ENCODE measurements at regions not wholly inside any gene's neighbourhood (a gene's known extent, or its start where the extent isn't known, plus 50 kb on each side); places are given as distances from the start of the nearest gene placed in this dataset.

GRCh38 chr9:79812099-79812498, 240.3 kb downstream of the TLE4 start:
- Mint-ChIP-seq H3K4me3 (peak overlapping the region; percentile 75 to 89 (median 84)), H3K27ac (peak overlapping the region in 6 of 8 donors; percentile 22 to 88 (median 68)), H3K36me3 (no peaks in the 10 kb centered on the region), H3K4me1 (peaks cover 27 to 42% (median 41%) of the 10 kb centered on the region in 3 donors), H3K9me3 (no peaks in the 10 kb centered on the region), H3K27me3 (no peaks in the 10 kb centered on the region)
- DNase-seq, result no peak
- H3K4me3 ChIP-seq (ENCODE audit: low read length), result peak overlapping the region; percentile 7
- H3K27ac ChIP-seq (ENCODE audit: low read depth, low read length), result no peak overlapping the region
- ChIA-PET CTCF (no interaction called here), POLR2A (no interaction called here)
- H3K9me3 ChIP-seq (ENCODE audit: low read length), result no peaks in the 10 kb centered on the region
- peaks cover 6% of the 10 kb centered on the region for H3K4me1 ChIP-seq (ENCODE audit: insufficient read depth, low read length)
- no peaks in the 10 kb centered on the region for H3K27me3 ChIP-seq (ENCODE audit: insufficient read depth, low read length, poor library complexity, severe bottlenecking)
- H3K36me3 ChIP-seq (ENCODE audit: insufficient read depth, low read length), result no peaks in the 10 kb centered on the region

DNA sequence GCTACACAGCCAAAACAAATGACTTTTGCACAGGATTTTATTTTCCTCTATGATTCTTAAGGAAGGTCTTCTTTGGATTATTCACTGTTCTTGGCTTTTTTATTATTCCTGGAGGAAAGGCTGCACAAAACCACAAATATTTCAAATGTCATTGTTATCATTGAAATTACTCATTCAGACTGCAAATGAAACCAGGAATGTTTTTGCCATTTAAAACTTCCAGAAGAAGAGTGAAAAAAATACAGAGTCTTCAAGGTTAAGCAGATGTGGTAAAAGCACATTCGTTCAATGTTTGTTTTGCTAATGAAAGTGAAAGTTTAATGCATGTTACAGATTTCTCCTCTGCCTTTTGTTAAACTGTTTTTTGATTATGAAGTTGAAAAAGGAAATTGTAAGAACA, 238.2 kb downstream of the TLE4 start:
- H3K4me3 Mint-ChIP-seq, result no peak overlapping the region
- no peaks in the 10 kb centered on the region for H3K9me3 Mint-ChIP-seq
- DNase-seq, result no peak
- no peaks in the 10 kb centered on the region for H3K27me3 Mint-ChIP-seq
- ChIA-PET POLR2A (no interaction called here), CTCF (no interaction called here)
- no peak overlapping the region for H3K27ac Mint-ChIP-seq
- H3K36me3 Mint-ChIP-seq, result no peaks in the 10 kb centered on the region
- Histone ChIP-seq H3K27me3 (ENCODE audit: insufficient read depth, low read length, poor library complexity, severe bottlenecking) (no peaks in the 10 kb centered on the region), H3K9me3 (ENCODE audit: low read length) (no peaks in the 10 kb centered on the region), H3K4me1 (ENCODE audit: insufficient read depth, low read length) (peaks cover 6% of the 10 kb centered on the region), H3K4me3 (ENCODE audit: low read length) (no peak overlapping the region), H3K36me3 (ENCODE audit: insufficient read depth, low read length) (no peaks in the 10 kb centered on the region), H3K27ac (ENCODE audit: low read depth, low read length) (no peak overlapping the region)
- H3K4me1 Mint-ChIP-seq, result peaks cover 23 to 42% (median 37%) of the 10 kb centered on the region in 3 donors

DNA sequence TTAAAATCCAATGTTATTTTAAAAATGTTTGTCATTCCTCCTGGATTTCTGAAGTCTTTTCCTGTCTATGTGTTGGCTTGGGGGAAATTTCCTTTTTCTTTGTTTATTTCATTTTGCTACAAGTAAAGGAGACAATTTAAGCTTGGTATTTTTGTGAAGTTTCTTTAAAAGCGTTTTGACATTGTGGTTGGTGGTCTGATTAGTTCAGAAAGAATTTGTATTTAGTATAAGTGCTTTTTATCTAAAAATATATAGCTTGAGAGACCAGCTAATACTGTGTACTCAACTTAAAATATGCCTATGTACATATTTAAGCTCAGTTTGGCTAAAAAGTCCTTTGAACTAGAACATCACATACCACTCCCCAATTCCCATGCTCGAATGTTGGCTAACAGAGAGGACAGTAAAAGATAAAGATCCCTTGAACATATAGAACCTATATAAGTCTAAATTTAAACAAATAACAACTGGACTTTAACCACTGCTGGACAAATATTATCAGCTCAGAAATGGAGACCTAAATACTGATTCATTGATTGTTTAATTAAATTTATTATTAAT, 237.6 kb downstream of the TLE4 start:
- no peaks in the 10 kb centered on the region for H3K36me3 Mint-ChIP-seq
- Histone ChIP-seq H3K9me3 (ENCODE audit: low read length) (no peaks in the 10 kb centered on the region), H3K4me1 (ENCODE audit: insufficient read depth, low read length) (peaks cover 6% of the 10 kb centered on the region), H3K27ac (ENCODE audit: low read depth, low read length) (no peak overlapping the region), H3K36me3 (ENCODE audit: insufficient read depth, low read length) (no peaks in the 10 kb centered on the region), H3K4me3 (ENCODE audit: low read length) (no peak overlapping the region), H3K27me3 (ENCODE audit: insufficient read depth, low read length, poor library complexity, severe bottlenecking) (no peaks in the 10 kb centered on the region)
- H3K9me3 Mint-ChIP-seq, result no peaks in the 10 kb centered on the region
- no peak overlapping the region for H3K4me3 Mint-ChIP-seq
- POLR2A ChIA-PET, result no interaction called here
- H3K27ac Mint-ChIP-seq, result no peak overlapping the region
- CTCF ChIA-PET, result no interaction called here
- H3K4me1 Mint-ChIP-seq, result peaks cover 23 to 42% (median 37%) of the 10 kb centered on the region in 3 donors
- H3K27me3 Mint-ChIP-seq, result no peaks in the 10 kb centered on the region
- DNase-seq, result no peak

GRCh38 chr9:79807971-79808370, 236.2 kb downstream of the TLE4 start:
- Histone ChIP-seq H3K4me1 (ENCODE audit: insufficient read depth, low read length) (peaks cover 6% of the 10 kb centered on the region), H3K27ac (ENCODE audit: low read depth, low read length) (no peak overlapping the region), H3K27me3 (ENCODE audit: insufficient read depth, low read length, poor library complexity, severe bottlenecking) (no peaks in the 10 kb centered on the region), H3K36me3 (ENCODE audit: insufficient read depth, low read length) (no peaks in the 10 kb centered on the region), H3K4me3 (ENCODE audit: low read length) (no peak overlapping the region), H3K9me3 (ENCODE audit: low read length) (no peaks in the 10 kb centered on the region)
- H3K4me3 Mint-ChIP-seq, result no peak overlapping the region
- H3K27me3 Mint-ChIP-seq, result no peaks in the 10 kb centered on the region
- no peaks in the 10 kb centered on the region for H3K9me3 Mint-ChIP-seq
- H3K36me3 Mint-ChIP-seq, result no peaks in the 10 kb centered on the region
- no peak for DNase-seq
- no peak overlapping the region for H3K27ac Mint-ChIP-seq
- ChIA-PET POLR2A (no interaction called here), CTCF (no interaction called here)
- H3K4me1 Mint-ChIP-seq, result peaks cover 15 to 32% (median 26%) of the 10 kb centered on the region in 3 donors

DNA sequence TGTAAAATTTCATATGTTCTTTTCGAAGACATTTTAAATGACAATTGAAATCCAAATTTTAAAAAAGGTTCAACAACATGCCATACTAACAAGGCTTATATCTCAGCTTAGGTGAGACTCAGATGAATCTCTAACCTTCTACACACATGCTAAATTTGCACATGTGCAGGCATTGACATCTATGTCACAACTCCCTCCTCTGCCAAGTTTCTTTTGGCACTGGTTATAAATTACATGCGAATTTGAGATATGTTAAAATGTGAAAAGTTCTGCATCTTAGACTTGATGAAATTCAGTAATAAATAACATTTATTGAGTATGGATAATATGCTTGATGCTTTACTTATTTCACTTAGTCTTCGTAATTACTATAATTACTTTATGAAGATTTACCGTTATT, 234.3 kb downstream of the TLE4 start:
- Histone ChIP-seq H3K9me3 (ENCODE audit: low read length) (no peaks in the 10 kb centered on the region), H3K27ac (ENCODE audit: low read depth, low read length) (no peak overlapping the region), H3K4me1 (ENCODE audit: insufficient read depth, low read length) (peaks cover 6% of the 10 kb centered on the region), H3K36me3 (ENCODE audit: insufficient read depth, low read length) (no peaks in the 10 kb centered on the region), H3K4me3 (ENCODE audit: low read length) (no peak overlapping the region), H3K27me3 (ENCODE audit: insufficient read depth, low read length, poor library complexity, severe bottlenecking) (no peaks in the 10 kb centered on the region)
- no peak overlapping the region for H3K4me3 Mint-ChIP-seq
- ChIA-PET CTCF (no interaction called here), POLR2A (no interaction called here)
- peaks cover 4 to 15% (median 11%) of the 10 kb centered on the region in 3 donors for H3K4me1 Mint-ChIP-seq
- no peak for DNase-seq
- H3K9me3 Mint-ChIP-seq, result no peaks in the 10 kb centered on the region
- H3K36me3 Mint-ChIP-seq, result no peaks in the 10 kb centered on the region
- H3K27me3 Mint-ChIP-seq, result no peaks in the 10 kb centered on the region
- H3K27ac Mint-ChIP-seq, result no peak overlapping the region

DNA sequence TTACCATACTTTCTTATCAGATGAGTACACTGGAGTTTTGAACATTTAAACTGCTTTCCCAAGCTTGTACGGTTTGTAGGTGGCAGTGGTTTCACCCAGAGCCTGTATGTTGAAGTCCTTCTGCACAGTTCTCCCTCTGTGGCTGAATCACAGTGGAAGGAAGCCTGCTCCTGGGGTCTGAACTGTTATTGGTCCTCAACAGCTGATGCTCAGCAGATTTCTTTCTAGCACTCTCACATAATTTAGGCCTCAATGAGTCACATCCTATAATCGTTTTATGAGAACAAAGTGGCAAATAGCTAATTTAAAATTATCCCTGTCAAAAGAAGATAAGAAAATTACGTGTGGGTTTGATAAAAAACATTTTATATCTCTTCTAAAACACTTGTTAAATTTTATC, 229.7 kb downstream of the TLE4 start:
- Mint-ChIP-seq H3K4me1 (no peaks in the 10 kb centered on the region), H3K9me3 (no peaks in the 10 kb centered on the region), H3K4me3 (no peak overlapping the region), H3K27ac (no peak overlapping the region), H3K27me3 (no peaks in the 10 kb centered on the region), H3K36me3 (no peaks in the 10 kb centered on the region)
- Histone ChIP-seq H3K4me3 (ENCODE audit: low read length) (no peak overlapping the region), H3K36me3 (ENCODE audit: insufficient read depth, low read length) (no peaks in the 10 kb centered on the region), H3K9me3 (ENCODE audit: low read length) (no peaks in the 10 kb centered on the region), H3K27me3 (ENCODE audit: insufficient read depth, low read length, poor library complexity, severe bottlenecking) (no peaks in the 10 kb centered on the region), H3K4me1 (ENCODE audit: insufficient read depth, low read length) (no peaks in the 10 kb centered on the region), H3K27ac (ENCODE audit: low read depth, low read length) (no peak overlapping the region)
- POLR2A ChIA-PET, result no interaction called here
- no peak for DNase-seq
- CTCF ChIA-PET, result no interaction called here

DNA sequence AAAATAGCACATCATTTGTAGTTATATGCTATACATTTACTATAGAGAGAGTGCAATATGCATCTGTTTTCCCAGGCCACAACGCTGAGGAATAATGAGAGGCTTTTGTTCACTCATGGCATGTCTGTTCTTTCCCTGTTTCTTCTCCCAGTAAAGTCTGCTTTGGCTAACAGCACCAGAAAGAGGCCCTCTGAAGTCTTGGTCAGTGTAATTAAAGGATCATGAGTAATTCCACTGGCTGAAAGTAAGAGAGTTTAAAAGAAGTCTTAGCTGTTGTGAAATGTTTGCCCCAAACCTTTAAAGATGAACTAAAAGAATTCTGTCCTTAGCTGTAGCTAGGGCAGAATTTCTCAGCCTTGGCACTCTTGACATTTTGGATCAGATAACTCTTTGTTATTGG, 228.8 kb downstream of the TLE4 start:
- Histone ChIP-seq H3K4me1 (ENCODE audit: insufficient read depth, low read length) (no peaks in the 10 kb centered on the region), H3K36me3 (ENCODE audit: insufficient read depth, low read length) (no peaks in the 10 kb centered on the region), H3K4me3 (ENCODE audit: low read length) (no peak overlapping the region), H3K27ac (ENCODE audit: low read depth, low read length) (no peak overlapping the region), H3K27me3 (ENCODE audit: insufficient read depth, low read length, poor library complexity, severe bottlenecking) (no peaks in the 10 kb centered on the region), H3K9me3 (ENCODE audit: low read length) (no peaks in the 10 kb centered on the region)
- ChIA-PET CTCF (no interaction called here), POLR2A (no interaction called here)
- Mint-ChIP-seq H3K27me3 (no peaks in the 10 kb centered on the region), H3K4me3 (no peak overlapping the region), H3K36me3 (no peaks in the 10 kb centered on the region), H3K9me3 (no peaks in the 10 kb centered on the region), H3K27ac (no peak overlapping the region), H3K4me1 (no peaks in the 10 kb centered on the region)
- no peak for DNase-seq

DNA sequence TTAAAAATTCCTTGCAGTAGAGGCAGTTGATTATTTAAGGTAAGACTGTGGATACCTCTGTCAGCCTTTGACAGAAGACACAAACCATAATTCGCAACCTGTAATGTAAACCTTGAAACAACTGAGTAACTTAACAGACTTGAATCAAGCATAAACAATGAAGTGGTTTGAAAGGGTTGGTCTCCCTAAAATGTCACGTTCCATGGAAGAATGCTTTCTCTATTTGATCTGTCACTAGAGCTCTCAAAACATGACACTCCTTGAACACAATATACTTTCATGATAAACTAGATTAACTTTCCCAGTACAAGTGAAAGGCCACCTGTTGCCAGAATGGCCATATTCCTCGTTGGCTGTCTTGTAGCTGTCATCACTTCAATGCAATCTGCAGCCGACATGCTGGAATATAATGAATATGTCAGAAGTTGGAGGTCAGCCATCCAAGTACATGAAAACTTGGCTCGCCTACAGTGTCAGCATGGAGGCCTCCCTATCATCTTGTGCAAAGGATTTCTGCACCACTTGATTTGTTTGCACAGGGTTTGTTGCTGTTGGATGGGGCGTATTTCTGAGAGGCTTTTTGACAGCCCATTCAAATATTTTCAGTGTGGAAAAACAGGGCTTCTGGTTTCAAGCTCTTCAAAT, 228.0 kb downstream of the TLE4 start:
- Histone ChIP-seq H3K4me1 (ENCODE audit: insufficient read depth, low read length) (no peaks in the 10 kb centered on the region), H3K9me3 (ENCODE audit: low read length) (no peaks in the 10 kb centered on the region), H3K36me3 (ENCODE audit: insufficient read depth, low read length) (no peaks in the 10 kb centered on the region), H3K27me3 (ENCODE audit: insufficient read depth, low read length, poor library complexity, severe bottlenecking) (no peaks in the 10 kb centered on the region), H3K27ac (ENCODE audit: low read depth, low read length) (no peak overlapping the region), H3K4me3 (ENCODE audit: low read length) (no peak overlapping the region)
- no peak overlapping the region for H3K4me3 Mint-ChIP-seq
- H3K27me3 Mint-ChIP-seq, result no peaks in the 10 kb centered on the region
- CTCF ChIA-PET, result no interaction called here
- no peak overlapping the region for H3K27ac Mint-ChIP-seq
- no peaks in the 10 kb centered on the region for H3K36me3 Mint-ChIP-seq
- no peaks in the 10 kb centered on the region for H3K4me1 Mint-ChIP-seq
- no peak for DNase-seq
- POLR2A ChIA-PET, result no interaction called here
- H3K9me3 Mint-ChIP-seq, result no peaks in the 10 kb centered on the region

DNA sequence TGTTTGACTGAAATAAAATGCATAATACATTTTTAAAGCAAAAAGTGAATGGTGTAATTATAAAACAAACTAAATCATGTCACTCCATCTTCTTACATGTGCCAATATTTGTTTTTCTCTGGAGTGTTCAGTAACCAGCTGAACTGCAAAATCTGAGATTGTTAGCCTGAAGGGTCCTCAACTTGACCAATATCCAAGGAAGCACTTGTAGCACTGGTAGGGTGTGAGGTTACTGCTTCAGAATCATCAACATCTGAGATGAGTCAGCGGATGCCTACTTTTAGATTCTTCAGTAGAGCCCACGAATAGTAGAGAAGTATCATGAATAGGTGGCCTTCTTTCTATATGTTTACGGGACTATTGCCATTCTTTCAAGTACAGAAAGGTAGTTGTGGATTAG, 226.7 kb downstream of the TLE4 start:
- POLR2A ChIA-PET, result no interaction called here
- H3K27me3 ChIP-seq (ENCODE audit: insufficient read depth, low read length, poor library complexity, severe bottlenecking), result no peaks in the 10 kb centered on the region
- Mint-ChIP-seq H3K4me1 (no peaks in the 10 kb centered on the region), H3K27me3 (no peaks in the 10 kb centered on the region), H3K9me3 (no peaks in the 10 kb centered on the region), H3K4me3 (no peak overlapping the region), H3K36me3 (no peaks in the 10 kb centered on the region), H3K27ac (no peak overlapping the region)
- CTCF ChIA-PET, result no interaction called here
- H3K9me3 ChIP-seq (ENCODE audit: low read length), result no peaks in the 10 kb centered on the region
- no peak overlapping the region for H3K4me3 ChIP-seq (ENCODE audit: low read length)
- DNase-seq, result no peak
- H3K4me1 ChIP-seq (ENCODE audit: insufficient read depth, low read length), result no peaks in the 10 kb centered on the region
- no peak overlapping the region for H3K27ac ChIP-seq (ENCODE audit: low read depth, low read length)
- H3K36me3 ChIP-seq (ENCODE audit: insufficient read depth, low read length), result no peaks in the 10 kb centered on the region
